H1 (cell line): ENCODE measurements at regions not wholly inside any gene's neighbourhood (a gene's known extent, or its start where the extent isn't known, plus 50 kb on each side); places are given as distances from the start of the nearest gene placed in this dataset.

Experiments used
- CTCF ChIA-PET: fragments of 300-600 bp; sonication (Branson Sonifier 250); formaldehyde crosslinking; loops from one replicate; lab custom pipeline; 2021; ENCODE audit not compliant: partially characterized antibody; lab: Charles Lee
- POLR2A ChIA-PET: fragments of 300-600 bp; sonication (Branson Sonifier 250); formaldehyde crosslinking; loops from one replicate; lab custom pipeline; 2021; ENCODE audit warnings: inconsistent platforms; ENCODE audit not compliant: partially characterized antibody; lab: Charles Lee
- DNase-seq, 2 experiments: peaks; one replicate each; pipeline versions ENCODE4 v3.0.0 to v3.0.0-alpha.2; 2010 to 2022; ENCODE audit warnings: low spot score in 2 of 2, low read depth in 1 of 2, mixed read lengths in 1 of 2
- FAIRE-seq: peaks from 2 replicates; lab custom pipeline; 2011; peaks lifted over from hg19 to GRCh38; lab: Jason Lieb, UNC
- H2AFZ ChIP-seq: 2 replicates; pipeline ENCODE4 v1.8.1; 2012; ENCODE audit warnings: low read length, inconsistent platforms
- H2AK5ac ChIP-seq: 2 replicates; pipeline ENCODE4 v1.6.1; 2013; ENCODE audit warnings: low read depth, low read length
- H2BK120ac ChIP-seq: replicated peaks from 2 replicates; pipeline ENCODE3; 2013; ENCODE audit warnings: low read depth, low read length, inconsistent platforms
- H2BK12ac ChIP-seq: 2 replicates; pipeline ENCODE4 v1.6.1; 2013; ENCODE audit warnings: low read depth, low read length
- H2BK15ac ChIP-seq: 2 replicates; pipeline ENCODE4 v1.6.1; 2013; ENCODE audit warnings: low read length
- H2BK20ac ChIP-seq: 2 replicates; pipeline ENCODE4 v1.6.1; 2013; ENCODE audit warnings: low read length
- H2BK5ac ChIP-seq: 2 replicates; pipeline ENCODE4 v1.6.1; 2013; ENCODE audit warnings: low read depth, low read length
- H3K14ac ChIP-seq: 2 replicates; pipeline ENCODE4 v1.6.1; 2013; ENCODE audit warnings: inconsistent platforms; ENCODE audit not compliant: insufficient read length
- H3K18ac ChIP-seq: 2 replicates; pipeline ENCODE4 v1.6.1; 2013; ENCODE audit warnings: low read length; ENCODE audit errors: extremely low read depth
- H3K23ac ChIP-seq: 2 replicates; pipeline ENCODE4 v1.6.1; 2013; ENCODE audit warnings: inconsistent platforms; ENCODE audit not compliant: insufficient read length
- H3K23me2 ChIP-seq: 2 replicates; pipeline ENCODE4 v1.6.1; 2013; ENCODE audit warnings: low read depth, low read length
- H3K27ac ChIP-seq: 2 replicates; pipeline ENCODE4 v1.6.1; 2011; ENCODE audit warnings: low read depth, low read length, inconsistent platforms
- H3K27me3 ChIP-seq, 4 experiments: replicated peaks in 1 of 4; 1 replicate in 1 of 4; 2 replicates in 3 of 4; pipeline versions ENCODE4 v1.6.1 to v1.8.1; 2011 to 2013; ENCODE audit warnings: low read length in 3 of 4, mild to moderate bottlenecking in 3 of 4, inconsistent platforms in 2 of 4, mixed read lengths in 2 of 4, moderate library complexity in 1 of 4; ENCODE audit not compliant: control insufficient read depth in 3 of 4, insufficient read depth in 3 of 4; ENCODE audit errors: extremely low read depth in 1 of 4
- H3K36me3 ChIP-seq, 4 experiments: 2 replicates each; pipeline versions ENCODE4 v1.6.1 to v1.8.1; 2011 to 2013; ENCODE audit warnings: mild to moderate bottlenecking in 4 of 4, low read length in 3 of 4, moderate library complexity in 2 of 4, control low read depth in 1 of 4, inconsistent platforms in 1 of 4; ENCODE audit not compliant: insufficient read depth in 4 of 4, control insufficient read depth in 2 of 4
- H3K4ac ChIP-seq: replicated peaks from 2 replicates; pipeline ENCODE3; 2013; ENCODE audit warnings: low read length, low read depth, mixed read lengths, inconsistent platforms; ENCODE audit not compliant: insufficient read length
- H3K4me1 ChIP-seq, 4 experiments: replicated peaks in 1 of 4; 1 replicate in 1 of 4; 2 replicates in 3 of 4; pipeline versions ENCODE4 v1.6.1 to v1.8.1; 2011 to 2013; ENCODE audit warnings: low read length in 3 of 4, inconsistent platforms in 2 of 4, mixed read lengths in 1 of 4; ENCODE audit not compliant: insufficient read depth in 4 of 4, control insufficient read depth in 3 of 4
- H3K4me2 ChIP-seq, 2 experiments: 2 replicates each; pipeline versions ENCODE4 v1.6.1 to v1.8.1; 2011 to 2013; ENCODE audit warnings: low read depth in 2 of 2, low read length in 2 of 2, control low read depth in 1 of 2, inconsistent platforms in 1 of 2, mild to moderate bottlenecking in 1 of 2; ENCODE audit not compliant: insufficient read depth in 1 of 2
- H3K4me3 ChIP-seq, 4 experiments: fragments of 200-600, 300-600 bp in 1 of 4; sonication (generic), shearing (Covaris generic), sonication (Bioruptor Twin) in 1 of 4; 2 replicates each; pipeline versions ENCODE4 v1.5.1 to v1.8.1; 2011 to 2016; ENCODE audit warnings: low read length in 4 of 4, low read depth in 3 of 4, control low read depth in 2 of 4, inconsistent platforms in 2 of 4, mild to moderate bottlenecking in 2 of 4, mixed read lengths in 1 of 4, moderate library complexity in 1 of 4; ENCODE audit not compliant: insufficient read depth in 2 of 4; ENCODE audit errors: extremely low read depth in 1 of 4
- H3K56ac ChIP-seq: replicated peaks from 2 replicates; pipeline ENCODE3; 2013; ENCODE audit warnings: low read depth, mild to moderate bottlenecking, mixed read lengths, low read length, inconsistent platforms; ENCODE audit not compliant: insufficient read length
- H3K79me1 ChIP-seq: 2 replicates; pipeline ENCODE4 v1.6.1; 2013; ENCODE audit warnings: low read depth, low read length, control low read depth
- H3K79me2 ChIP-seq, 2 experiments: 2 replicates each; pipeline versions ENCODE4 v1.6.1 to v1.8.1; 2012 to 2013; ENCODE audit warnings: low read length in 2 of 2, mild to moderate bottlenecking in 2 of 2, inconsistent platforms in 1 of 2; ENCODE audit not compliant: insufficient read depth in 2 of 2, control insufficient read depth in 1 of 2
- H3K9ac ChIP-seq, 4 experiments: replicated peaks in 1 of 4; 1 replicate in 1 of 4; 2 replicates in 3 of 4; pipeline versions ENCODE4 v1.6.1 to v1.8.1; 2011 to 2013; ENCODE audit warnings: low read depth in 3 of 4, low read length in 3 of 4, control low read depth in 2 of 4, mild to moderate bottlenecking in 2 of 4, moderate library complexity in 2 of 4, inconsistent platforms in 1 of 4; ENCODE audit errors: extremely low read depth in 1 of 4
- H3K9me3 ChIP-seq, 2 experiments: 2 replicates each; pipeline versions ENCODE4 v1.6.1 to v1.8.1; 2012 to 2013; ENCODE audit warnings: mild to moderate bottlenecking in 2 of 2, moderate library complexity in 2 of 2, control low read depth in 1 of 2, inconsistent platforms in 1 of 2, low read depth in 1 of 2, low read length in 1 of 2, mixed read lengths in 1 of 2; ENCODE audit not compliant: insufficient read depth in 2 of 2
- H4K20me1 ChIP-seq, 2 experiments: replicated peaks in 1 of 2; 2 replicates each; pipeline versions ENCODE3 to v1.8.1; 2011 to 2013; ENCODE audit warnings: inconsistent platforms in 2 of 2, low read length in 2 of 2, mild to moderate bottlenecking in 1 of 2; ENCODE audit not compliant: insufficient read depth in 2 of 2, control insufficient read depth in 1 of 2
- H4K5ac ChIP-seq: 2 replicates; pipeline ENCODE4 v1.6.1; 2013; ENCODE audit warnings: low read length, low read depth, mixed read lengths, inconsistent platforms; ENCODE audit not compliant: insufficient read length
- H4K8ac ChIP-seq: 2 replicates; pipeline ENCODE4 v1.8.0; 2013; ENCODE audit warnings: mild to moderate bottlenecking, moderate library complexity, low read length, inconsistent platforms; ENCODE audit not compliant: insufficient read depth; ENCODE audit errors: extremely low read depth
- H4K91ac ChIP-seq: replicated peaks from 2 replicates; pipeline ENCODE3; 2013; ENCODE audit warnings: low read length, mixed read lengths, inconsistent platforms; ENCODE audit not compliant: insufficient read length
- BACH1 ChIP-seq: IDR thresholded peaks from 2 replicates; pipeline ENCODE4 v1.6.1; 2012; ENCODE audit warnings: low read length, improper control_type of control experiment
- BRCA1 ChIP-seq: IDR thresholded peaks from 2 replicates; pipeline ENCODE4 v1.6.1; 2012; ENCODE audit warnings: low read depth, low read length, improper control_type of control experiment
- CBX8 ChIP-seq: fragments of 300-800, 300-1000 bp; sonication (generic); IDR thresholded peaks from 2 replicates; pipeline ENCODE4 v1.7.1; 2016; ENCODE audit warnings: low read depth, low read length, borderline replicate concordance
- CTBP2 ChIP-seq: IDR thresholded peaks from 2 replicates; pipeline ENCODE4 v1.7.0; 2011; ENCODE audit warnings: borderline replicate concordance, mild to moderate bottlenecking, moderate library complexity, mixed read lengths, low read length; ENCODE audit not compliant: insufficient read depth, insufficient read length
- EP300 ChIP-seq, 2 experiments: IDR thresholded peaks; 1 replicate in 1 of 2; 2 replicates in 1 of 2; pipeline ENCODE4 v1.6.1; 2011 to 2012; ENCODE audit warnings: low read depth in 2 of 2, low read length in 2 of 2, mild to moderate bottlenecking in 2 of 2, borderline replicate concordance in 1 of 2, inconsistent platforms in 1 of 2, moderate library complexity in 1 of 2
- EZH2 ChIP-seq: fragments of 200-600 bp; sonication (generic); IDR thresholded peaks from 2 replicates; pipeline ENCODE4 v1.7.1; 2012; ENCODE audit warnings: low read depth, mild to moderate bottlenecking, moderate library complexity, low read length, inconsistent platforms; ENCODE audit not compliant: severe bottlenecking
- NANOG ChIP-seq: IDR thresholded peaks from 2 replicates; pipeline ENCODE4 v1.6.1; 2011; ENCODE audit warnings: low read length, low read depth, mild to moderate bottlenecking, inconsistent platforms; ENCODE audit not compliant: insufficient read depth, poor library complexity, severe bottlenecking
- POLR2A ChIP-seq, 2 experiments: IDR thresholded peaks; 1 replicate in 1 of 2; 2 replicates in 1 of 2; pipeline ENCODE4 v1.6.1; 2011; ENCODE audit warnings: low read depth in 2 of 2, low read length in 2 of 2, mild to moderate bottlenecking in 2 of 2; ENCODE audit errors: control extremely low read depth in 1 of 2
- TEAD4 ChIP-seq: IDR thresholded peaks from 2 replicates; pipeline ENCODE4 v1.6.1; 2012; ENCODE audit warnings: low read depth, low read length, inconsistent platforms, mixed read lengths
- WGBS, 2 experiments: shearing (Covaris generic) in 1 of 2; methylation state at CpG; one replicate each; pipeline versions ENCODE4 v1.1.6 to v1.1.7; 2013 to 2015; ENCODE audit warnings: low lambda C conversion rate in 2 of 2, mixed read lengths in 2 of 2, inconsistent platforms in 1 of 2, low coverage in 1 of 2, missing lambda C conversion rate in 1 of 2; ENCODE audit not compliant: insufficient replicate concordance in 2 of 2, insufficient coverage in 1 of 2, insufficient read length in 1 of 2; ENCODE audit errors: extremely low coverage in 1 of 2, missing lambda C conversion rate in 1 of 2; 5-methylcytosine and 5-hydroxymethylcytosine counted together
- TF ChIP-seq, protein P1 (sequence below), 3 experiments: IDR thresholded peaks; 1 replicate in 2 of 3; 2 replicates in 1 of 3; pipeline versions ENCODE4 v1.5.1 to v1.6.1; 2011; ENCODE audit warnings: low read length in 3 of 3, mild to moderate bottlenecking in 3 of 3, inconsistent platforms in 2 of 3, low read depth in 1 of 3, moderate library complexity in 1 of 3; ENCODE audit not compliant: insufficient read depth in 1 of 3; ENCODE audit errors: control extremely low read depth in 1 of 3
- TF ChIP-seq, protein P2 (sequence below): IDR thresholded peaks from 2 replicates; pipeline ENCODE4 v1.6.1; 2011; ENCODE audit warnings: low read depth, mild to moderate bottlenecking, low read length; ENCODE audit not compliant: insufficient read depth

DNA sequence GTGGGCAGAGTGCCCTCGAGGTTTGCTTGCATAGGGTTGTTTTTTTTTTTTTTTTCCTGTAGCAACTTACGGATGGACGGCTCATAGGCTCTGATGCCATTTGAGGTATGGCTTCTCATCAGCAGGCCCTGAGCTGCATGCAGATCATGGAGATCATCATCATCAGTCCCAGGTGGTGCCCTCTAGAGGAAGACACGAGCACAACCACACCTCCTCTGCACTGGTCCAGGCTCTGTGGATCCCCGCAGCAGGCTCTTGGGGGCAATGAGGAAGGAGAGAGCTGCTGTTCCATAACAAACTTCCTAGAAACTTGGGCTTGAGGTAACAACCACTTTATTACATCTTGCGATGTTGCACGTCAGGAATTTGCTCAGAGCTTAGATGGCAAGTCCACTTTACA is 132.7 kb upstream of the CXCL12 start:
- POLR2A ChIA-PET: no interaction called here
- FAIRE-seq: peak; percentile 73
- 82% methylated on average over 6 of the region's 7 CpGs; no CpG with 5 or more reads in 1 of the 2 experiments for WGBS, 2 experiments
- H2BK20ac ChIP-seq: no peak overlapping the region
- CTCF ChIA-PET: interaction anchor here (0.6 to 5.8 kb wide), 39 partner anchors 10 to 847 kb away, joined by 3 to 71 read pairs (median 3); no protein-coding TSS in a partner anchor
- peak in 1 of 2 experiments; percentile 66 for DNase-seq
- H3K18ac ChIP-seq: no peak overlapping the region
- no peaks in the 10 kb centered on the region for H3K23me2 ChIP-seq
- peak overlapping the region; percentile 8; the same call in 1 of the 2 replicates for H2BK15ac ChIP-seq
- H3K9ac ChIP-seq: no peak overlapping the region
- no peaks in the 10 kb centered on the region for H3K36me3 ChIP-seq
- no peak overlapping the region for H3K56ac ChIP-seq
- no peak overlapping the region for H4K5ac ChIP-seq
- no peak overlapping the region for H3K4me2 ChIP-seq
- no peaks in the 10 kb centered on the region for H3K27me3 ChIP-seq
- no peak overlapping the region for H2AK5ac ChIP-seq
- no peaks in the 10 kb centered on the region for H3K79me2 ChIP-seq
- no peaks in the 10 kb centered on the region for H3K79me1 ChIP-seq
- no peak overlapping the region for H3K4me3 ChIP-seq
- H3K23ac ChIP-seq: no peak overlapping the region
- H2BK5ac ChIP-seq: no peak overlapping the region
- no peak overlapping the region for H3K27ac ChIP-seq
- H2AFZ ChIP-seq: no peak overlapping the region
- no peaks in the 10 kb centered on the region for H4K20me1 ChIP-seq
- H2BK12ac ChIP-seq: 0 out of 2 replicates have a peak overlapping the region, but pooled peaks have one; percentile 18
- H3K4ac ChIP-seq: no peak overlapping the region
- H3K14ac ChIP-seq: no peak overlapping the region
- H2BK120ac ChIP-seq: no peak overlapping the region
- no peaks in the 10 kb centered on the region for H3K9me3 ChIP-seq
- peak overlapping the region; percentile 53 for H4K8ac ChIP-seq
- H4K91ac ChIP-seq: no peak overlapping the region
- H3K4me1 ChIP-seq: no peaks in the 10 kb centered on the region
- TF ChIP-seq, protein P1, sequence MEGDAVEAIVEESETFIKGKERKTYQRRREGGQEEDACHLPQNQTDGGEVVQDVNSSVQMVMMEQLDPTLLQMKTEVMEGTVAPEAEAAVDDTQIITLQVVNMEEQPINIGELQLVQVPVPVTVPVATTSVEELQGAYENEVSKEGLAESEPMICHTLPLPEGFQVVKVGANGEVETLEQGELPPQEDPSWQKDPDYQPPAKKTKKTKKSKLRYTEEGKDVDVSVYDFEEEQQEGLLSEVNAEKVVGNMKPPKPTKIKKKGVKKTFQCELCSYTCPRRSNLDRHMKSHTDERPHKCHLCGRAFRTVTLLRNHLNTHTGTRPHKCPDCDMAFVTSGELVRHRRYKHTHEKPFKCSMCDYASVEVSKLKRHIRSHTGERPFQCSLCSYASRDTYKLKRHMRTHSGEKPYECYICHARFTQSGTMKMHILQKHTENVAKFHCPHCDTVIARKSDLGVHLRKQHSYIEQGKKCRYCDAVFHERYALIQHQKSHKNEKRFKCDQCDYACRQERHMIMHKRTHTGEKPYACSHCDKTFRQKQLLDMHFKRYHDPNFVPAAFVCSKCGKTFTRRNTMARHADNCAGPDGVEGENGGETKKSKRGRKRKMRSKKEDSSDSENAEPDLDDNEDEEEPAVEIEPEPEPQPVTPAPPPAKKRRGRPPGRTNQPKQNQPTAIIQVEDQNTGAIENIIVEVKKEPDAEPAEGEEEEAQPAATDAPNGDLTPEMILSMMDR (IDR thresholded peaks at IDR 0.05; ENCODE audit: control extremely low read depth in 1 of 3, insufficient read depth in 1 of 3, low read depth in 1 of 3, low read length in 3 of 3): peak; percentile 61 to 87 (median 81)
- TF ChIP-seq CBX8: no peak
- TF ChIP-seq CTBP2: no peak
- TF ChIP-seq TEAD4: 0 out of 2 replicates have a peak, but pooled peaks have one; percentile 8
- no peak for TF ChIP-seq POLR2A (IDR thresholded peaks at IDR 0.05; ENCODE audit: control extremely low read depth in 1 of 2, low read depth in 2 of 2, low read length in 2 of 2)
- TF ChIP-seq, protein P2, sequence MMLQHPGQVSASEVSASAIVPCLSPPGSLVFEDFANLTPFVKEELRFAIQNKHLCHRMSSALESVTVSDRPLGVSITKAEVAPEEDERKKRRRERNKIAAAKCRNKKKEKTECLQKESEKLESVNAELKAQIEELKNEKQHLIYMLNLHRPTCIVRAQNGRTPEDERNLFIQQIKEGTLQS: no peak
- TF ChIP-seq NANOG: no peak
- TF ChIP-seq BRCA1: no peak
- no peak for TF ChIP-seq EP300 (IDR thresholded peaks at IDR 0.05; ENCODE audit: borderline replicate concordance in 1 of 2, low read depth in 2 of 2, low read length in 2 of 2)
- TF ChIP-seq EZH2: no peak
- no peak for TF ChIP-seq BACH1
